B cell (primary cell): ENCODE measurements at regions not wholly inside any gene's neighbourhood (a gene's known extent, or its start where the extent isn't known, plus 50 kb on each side); places are given as distances from the start of the nearest gene placed in this dataset.

Experiments
- ATAC-seq: fragments of 200-7000 bp; cut with Tn5 transposase; one replicate; pipeline ENCODE4 v1.10.0; 2021; ENCODE audit warnings: low read depth, mild to moderate bottlenecking, moderate number of reproducible peaks, moderate library complexity
- CTCF ChIA-PET: fragments of 350-600 bp; sonication (Branson Sonifier 250); formaldehyde crosslinking; loops from one replicate; lab custom pipeline; 2021; ENCODE audit warnings: antibody characterized with exemption, inconsistent platforms; lab: Charles Lee
- POLR2A ChIA-PET: fragments of 350-600 bp; sonication (Branson Sonifier 250); formaldehyde crosslinking; loops from one replicate; lab custom pipeline; 2021; ENCODE audit warnings: antibody characterized with exemption; lab: Charles Lee
- DNase-seq: peaks from one replicate; pipeline ENCODE4 v3.0.0; 2013
- H2AFZ ChIP-seq: 2 replicates; pipeline ENCODE4 v1.6.1; 2012; ENCODE audit warnings: mild to moderate bottlenecking, low read depth, low read length; ENCODE audit not compliant: insufficient read depth, poor library complexity, severe bottlenecking
- H3K27ac ChIP-seq, 2 donors: 1 replicate in 1 of 2; 2 replicates in 1 of 2; pipeline ENCODE4 v1.5.1; 2012 to 2013; ENCODE audit warnings: low read length in 2 of 2, mild to moderate bottlenecking in 2 of 2, moderate library complexity in 1 of 2
- H3K27me3 ChIP-seq, 4 experiments: fragments of 200-600 bp in 1 of 4; sonication (generic) in 1 of 4; replicated peaks in 1 of 4; 1 replicate in 2 of 4; 2 replicates in 2 of 4; pipeline versions ENCODE4 v1.6.1 to v1.7.0; 2013 to 2016; ENCODE audit warnings: low read length in 3 of 4, mild to moderate bottlenecking in 2 of 4, mixed read lengths in 1 of 4, moderate library complexity in 1 of 4; ENCODE audit not compliant: insufficient read depth in 4 of 4, control insufficient read depth in 3 of 4; ENCODE audit errors: control extremely low read depth in 1 of 4
- H3K36me3 ChIP-seq, 2 experiments: replicated peaks in 1 of 2; 1 replicate in 1 of 2; 2 replicates in 1 of 2; pipeline versions ENCODE4 v1.6.1 to v1.7.1; 2013; ENCODE audit warnings: low read length in 1 of 2; ENCODE audit not compliant: insufficient read depth in 2 of 2, control insufficient read depth in 1 of 2; ENCODE audit errors: control extremely low read depth in 1 of 2, extremely low read depth in 1 of 2
- H3K4me1 ChIP-seq, 2 donors: fragments of 200-600 bp in 1 of 2; sonication (generic) in 1 of 2; 1 replicate in 1 of 2; 2 replicates in 1 of 2; pipeline versions ENCODE4 v1.5.1 to v1.6.1; 2013 to 2017; ENCODE audit warnings: low read length in 2 of 2; ENCODE audit not compliant: control insufficient read depth in 2 of 2, insufficient read depth in 2 of 2
- H3K4me2 ChIP-seq: replicated peaks from 2 replicates; pipeline ENCODE3; 2012; ENCODE audit warnings: mild to moderate bottlenecking, low read depth, low read length; ENCODE audit not compliant: poor library complexity, severe bottlenecking
- H3K4me3 ChIP-seq, 5 experiments: fragments of 200-600 bp in 1 of 5; sonication (generic) in 1 of 5; 1 replicate in 3 of 5; 2 replicates in 2 of 5; pipeline versions ENCODE4 v1.5.1 to v1.7.0; 2011 to 2016; ENCODE audit warnings: low read length in 4 of 5, mild to moderate bottlenecking in 4 of 5, low read depth in 2 of 5, control low read depth in 1 of 5, moderate library complexity in 1 of 5; ENCODE audit not compliant: insufficient read depth in 1 of 5; ENCODE audit errors: control extremely low read depth in 1 of 5, extremely low read depth in 1 of 5
- H3K79me2 ChIP-seq: fragments of 200-600 bp; sonication (generic); one replicate; pipeline ENCODE4 v1.6.0; 2016; ENCODE audit warnings: low read length; ENCODE audit not compliant: control insufficient read depth, insufficient read depth
- H3K9ac ChIP-seq: fragments of 200-600 bp; sonication (generic); 2 replicates; pipeline ENCODE4 v1.6.1; 2017; ENCODE audit warnings: mild to moderate bottlenecking, low read length, moderate library complexity
- H3K9me3 ChIP-seq, 3 donors: one replicate each; pipeline versions ENCODE4 v1.6.1 to v1.7.1; 2013; ENCODE audit warnings: low read length in 2 of 3; ENCODE audit not compliant: control insufficient read depth in 2 of 3, insufficient read depth in 1 of 3; ENCODE audit errors: control extremely low read depth in 1 of 3
- H4K20me1 ChIP-seq: 2 replicates; pipeline ENCODE4 v1.6.0; 2012; ENCODE audit warnings: mild to moderate bottlenecking, low read length; ENCODE audit not compliant: insufficient read depth, control insufficient read depth, poor library complexity, severe bottlenecking
- H3K27ac Mint-ChIP-seq: one replicate; pipeline ENCODE4 v1.8.0; 2021; ENCODE audit warnings: mixed read lengths
- H3K27me3 Mint-ChIP-seq: one replicate; pipeline ENCODE4 v1.8.0; 2021; ENCODE audit warnings: mixed read lengths
- H3K4me1 Mint-ChIP-seq: one replicate; pipeline ENCODE4 v1.8.0; 2021; ENCODE audit warnings: mixed read lengths
- H3K4me3 Mint-ChIP-seq: one replicate; pipeline ENCODE4 v1.8.0; 2021; ENCODE audit warnings: mixed read lengths
- H3K9me3 Mint-ChIP-seq: one replicate; pipeline ENCODE4 v1.8.0; 2022; ENCODE audit warnings: mixed read lengths; ENCODE audit not compliant: insufficient read depth
- CTCF ChIP-seq: fragments of 200-600 bp; IDR thresholded peaks from one replicate; pipeline ENCODE4 v1.8.0; 2022; ENCODE audit warnings: antibody characterized with exemption, mild to moderate bottlenecking
- EZH2 ChIP-seq: IDR thresholded peaks from 2 replicates; pipeline ENCODE4 v1.6.1; 2012; ENCODE audit warnings: borderline replicate concordance, low read depth, mild to moderate bottlenecking, moderate library complexity, low read length; ENCODE audit not compliant: insufficient read depth, poor library complexity, severe bottlenecking
- WGBS: methylation state at CpG from one replicate; pipeline ENCODE4 v1.1.5; 2013; ENCODE audit warnings: missing lambda C conversion rate; ENCODE audit not compliant: insufficient coverage; 5-methylcytosine and 5-hydroxymethylcytosine counted together
- intact Hi-C: fragments of 100-400 bp; cut with micrococcal nuclease; formaldehyde crosslinking; loops from one replicate; pipeline ENCODE4 v1.10.0; 2022

- no peak for ATAC-seq
- intact Hi-C loops: no loop called here
Measured at GRCh38 chr2:150937030-150937429, 324.6 kb downstream of the RBM43 start.

GRCh38 chr2:150931451-150931850, 330.2 kb downstream of the RBM43 start:
- Histone ChIP-seq H3K9ac (no peak overlapping the region), H3K4me2 (no peak overlapping the region), H3K27ac (no peak overlapping the region), H2AFZ (no peak overlapping the region), H3K4me1 (no peaks in the 10 kb centered on the region), H3K79me2 (no peaks in the 10 kb centered on the region), H4K20me1 (no peaks in the 10 kb centered on the region), H3K27me3 (no peaks in the 10 kb centered on the region), H3K4me3 (no peak overlapping the region), H3K9me3 (no peaks in the 10 kb centered on the region), H3K36me3 (no peaks in the 10 kb centered on the region)
- no peaks in the 10 kb centered on the region for H3K4me1 Mint-ChIP-seq
- no peak for DNase-seq
- no peaks in the 10 kb centered on the region for H3K9me3 Mint-ChIP-seq
- ChIA-PET POLR2A (no interaction called here), CTCF (no interaction called here)
- H3K27me3 Mint-ChIP-seq: no peaks in the 10 kb centered on the region
- WGBS: no CpG with 5 or more reads among the region's 3 CpGs
- no peak overlapping the region for H3K4me3 Mint-ChIP-seq
- intact Hi-C loops: no loop called here
- TF ChIP-seq CTCF (no peak), EZH2 (no peak)
- no peak overlapping the region for H3K27ac Mint-ChIP-seq
- ATAC-seq: no peak

More at GRCh38 chr2:150937030-150937429, 324.6 kb downstream of the RBM43 start:
- H3K4me3 Mint-ChIP-seq: no peak overlapping the region
- no peak overlapping the region for H3K4me3 ChIP-seq
- TF ChIP-seq CTCF: no peak
- no peak for TF ChIP-seq EZH2
- POLR2A ChIA-PET: no interaction called here
- H3K4me1 Mint-ChIP-seq: no peaks in the 10 kb centered on the region
- no peaks in the 10 kb centered on the region for H4K20me1 ChIP-seq
- WGBS: no CpG with 5 or more reads among the region's 1 CpG
- H3K79me2 ChIP-seq: no peaks in the 10 kb centered on the region
- no peaks in the 10 kb centered on the region for H3K9me3 Mint-ChIP-seq
- H2AFZ ChIP-seq: no peak overlapping the region
- no peak for DNase-seq
- H3K9me3 ChIP-seq: no peaks in the 10 kb centered on the region
- no peaks in the 10 kb centered on the region for H3K27me3 ChIP-seq
- H3K9ac ChIP-seq: no peak overlapping the region
- H3K4me1 ChIP-seq: no peaks in the 10 kb centered on the region
- CTCF ChIA-PET: no interaction called here
- no peaks in the 10 kb centered on the region for H3K36me3 ChIP-seq
- no peak overlapping the region for H3K4me2 ChIP-seq
- no peaks in the 10 kb centered on the region for H3K27me3 Mint-ChIP-seq
- no peak overlapping the region for H3K27ac ChIP-seq
- H3K27ac Mint-ChIP-seq: no peak overlapping the region
